ENCODE measurements at regions not wholly inside any gene's neighbourhood (a gene's known extent, or its start where the extent isn't known, plus 50 kb on each side); places are given as distances from the start of the nearest gene placed in this dataset.

DNA sequence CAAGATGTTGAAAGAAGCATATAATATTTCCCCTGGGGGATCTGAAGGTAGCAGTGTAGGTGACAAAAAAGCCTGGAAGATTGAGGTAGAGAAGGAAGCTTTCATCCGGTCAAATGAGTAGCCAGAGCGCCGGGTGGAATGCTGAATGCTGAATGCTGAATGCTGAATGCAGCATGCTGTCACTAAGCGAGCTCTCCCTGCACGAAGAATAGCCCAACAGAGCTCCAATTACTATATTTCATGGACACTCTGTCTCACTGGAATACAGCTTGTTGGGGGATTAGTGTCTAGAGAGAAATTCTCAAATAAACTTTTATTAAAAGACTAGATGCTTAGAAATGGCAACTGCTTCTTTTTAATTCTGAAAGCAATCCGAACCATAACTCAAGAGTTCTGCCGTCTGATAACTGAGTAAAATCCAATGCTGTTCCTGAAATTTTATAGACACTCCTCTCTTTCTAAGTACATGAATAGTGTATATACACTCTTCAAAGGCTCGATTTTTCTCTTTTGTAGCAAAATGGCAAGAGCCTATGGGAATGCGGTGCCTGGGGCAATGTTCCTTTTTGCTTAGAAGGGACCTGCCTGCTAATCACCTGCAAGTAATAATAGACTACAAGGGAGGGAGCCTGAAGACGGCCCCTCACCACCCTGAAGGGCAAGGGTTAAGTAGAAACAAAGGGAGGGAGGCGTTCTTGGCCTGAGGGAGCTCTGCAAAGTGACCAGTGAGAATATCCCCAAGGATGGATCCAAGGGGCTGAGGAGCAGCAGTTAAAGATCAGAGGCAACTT, 203.7 kb upstream of the ESRRG start:
- no peak for TF ChIP-seq CTCF (conservative IDR thresholded peaks at IDR 0.05; ENCODE audit: low read length)
- TF ChIP-seq EZH2phosphoT487 (IDR thresholded peaks at IDR 0.05; ENCODE audit: borderline replicate concordance, low read depth, low read length), result no peak

All from OCI-LY7 (cell line).